ENCODE measurements at regions not wholly inside any gene's neighbourhood (a gene's known extent, or its start where the extent isn't known, plus 50 kb on each side); places are given as distances from the start of the nearest gene placed in this dataset.

GRCh38 chr2:217739741-217740140 lies 263.1 kb downstream of the TNS1 start:
- Histone ChIP-seq H3K4me1 (replicated peaks; ENCODE audit: insufficient read depth) (no peaks in the 10 kb centered on the region), H3K9me3 (ENCODE audit: insufficient read depth, low read depth) (no peaks in the 10 kb centered on the region), H3K27ac (no peak overlapping the region), H3K4me3 (no peak overlapping the region), H3F3A (ENCODE audit: insufficient read depth, low read depth) (no peaks in the 10 kb centered on the region), H2AFZ (no peak overlapping the region), H3K9me2 (ENCODE audit: insufficient read depth) (no peaks in the 10 kb centered on the region), H3K4me2 (no peak overlapping the region), H3K79me2 (ENCODE audit: low read depth) (no peaks in the 10 kb centered on the region), H3K27me3 (ENCODE audit: insufficient read depth, low read depth) (no peaks in the 10 kb centered on the region), H4K20me1 (ENCODE audit: insufficient read depth) (no peaks in the 10 kb centered on the region), H3K36me3 (ENCODE audit: low read depth) (no peaks in the 10 kb centered on the region)
- intact Hi-C loops (cut with micrococcal nuclease; ENCODE audit: unreplicated experiment) = no loop called here
- POLR2A ChIA-PET (ENCODE audit: unreplicated experiment) = no interaction called here
- CTCF ChIA-PET = no interaction called here
- BruUV-seq (replicated peaks) = no TSS peak
- TF ChIP-seq EZH2 (IDR thresholded peaks at IDR 0.05; ENCODE audit: low read depth) (no peak), CTCF (conservative IDR thresholded peaks at IDR 0.05) (no peak)
- DNase-seq = no peak

- ChIA-PET CTCF (no interaction called here), POLR2A (ENCODE audit: unreplicated experiment) (no interaction called here)
- Histone ChIP-seq H4K20me1 (ENCODE audit: insufficient read depth) (no peaks in the 10 kb centered on the region), H3K27me3 (ENCODE audit: insufficient read depth, low read depth) (peaks cover 4% of the 10 kb centered on the region; the same call in 1 of the 2 replicates), H3K36me3 (ENCODE audit: low read depth) (no peaks in the 10 kb centered on the region), H3F3A (ENCODE audit: insufficient read depth, low read depth) (no peaks in the 10 kb centered on the region), H3K4me2 (no peak overlapping the region), H3K9me3 (ENCODE audit: insufficient read depth, low read depth) (no peaks in the 10 kb centered on the region), H3K9me2 (ENCODE audit: insufficient read depth) (no peaks in the 10 kb centered on the region), H3K27ac (no peak overlapping the region), H3K4me3 (no peak overlapping the region), H3K4me1 (replicated peaks; ENCODE audit: insufficient read depth) (no peaks in the 10 kb centered on the region), H2AFZ (no peak overlapping the region), H3K79me2 (ENCODE audit: low read depth) (no peaks in the 10 kb centered on the region)
- no peak for TF ChIP-seq CTCF (conservative IDR thresholded peaks at IDR 0.05)
- TF ChIP-seq EZH2 (IDR thresholded peaks at IDR 0.05; ENCODE audit: low read depth) = no peak
- intact Hi-C loops (cut with micrococcal nuclease; ENCODE audit: unreplicated experiment) = no loop called here
- BruUV-seq (replicated peaks) = no TSS peak
- no peak for DNase-seq
Measured at GRCh38 chr2:217738061-217738460, 264.7 kb downstream of the TNS1 start.

- Histone ChIP-seq H4K20me1 (ENCODE audit: insufficient read depth) (no peaks in the 10 kb centered on the region), H3F3A (ENCODE audit: insufficient read depth, low read depth) (no peaks in the 10 kb centered on the region), H3K4me2 (no peak overlapping the region), H3K4me1 (replicated peaks; ENCODE audit: insufficient read depth) (no peaks in the 10 kb centered on the region), H3K4me3 (no peak overlapping the region), H3K9me3 (ENCODE audit: insufficient read depth, low read depth) (no peaks in the 10 kb centered on the region), H3K9me2 (ENCODE audit: insufficient read depth) (no peaks in the 10 kb centered on the region), H3K27ac (no peak overlapping the region), H3K36me3 (ENCODE audit: low read depth) (no peaks in the 10 kb centered on the region), H3K27me3 (ENCODE audit: insufficient read depth, low read depth) (peaks cover 6% of the 10 kb centered on the region; the same call in 1 of the 2 replicates), H2AFZ (no peak overlapping the region), H3K79me2 (ENCODE audit: low read depth) (no peaks in the 10 kb centered on the region)
- TF ChIP-seq EZH2 (IDR thresholded peaks at IDR 0.05; ENCODE audit: low read depth) = no peak
- TF ChIP-seq CTCF (conservative IDR thresholded peaks at IDR 0.05) = no peak
- ChIA-PET POLR2A (ENCODE audit: unreplicated experiment) (no interaction called here), CTCF (no interaction called here)
- BruUV-seq (replicated peaks) = no TSS peak
- intact Hi-C loops (cut with micrococcal nuclease; ENCODE audit: unreplicated experiment) = no loop called here
- no peak for DNase-seq
Measured at GRCh38 chr2:217736776-217737550, 265.8 kb downstream of the TNS1 start.

Data from PC-9 (cell line).